ENCODE measurements at regions not wholly inside any gene's neighbourhood (a gene's known extent, or its start where the extent isn't known, plus 50 kb on each side); places are given as distances from the start of the nearest gene placed in this dataset.

GRCh38 chr21:36587388-36587787 is 107.5 kb upstream of the CLDN14 start:
- Histone ChIP-seq H3K9me2 (no peaks in the 10 kb centered on the region), H4K20me1 (ENCODE audit: insufficient read depth) (no peaks in the 10 kb centered on the region), H3K79me2 (ENCODE audit: insufficient read depth) (no peaks in the 10 kb centered on the region), H3K27ac (ENCODE audit: low read depth in 2 of 2, low read length in 1 of 2) (no peak overlapping the region), H3F3A (replicated peaks; ENCODE audit: insufficient read depth) (no peaks in the 10 kb centered on the region), H2AFZ (ENCODE audit: low read depth) (peak overlapping the region; percentile 32), H3K4me2 (no peak overlapping the region; the same call in 1 of the 2 replicates), H3K4me3 (ENCODE audit: low read depth in 2 of 2, low read length in 1 of 2) (no peak overlapping the region), H3K27me3 (ENCODE audit: insufficient read depth) (peaks cover 33% of the 10 kb centered on the region), H3K36me3 (replicated peaks in 1 of 2; ENCODE audit: control insufficient read depth in 1 of 2, insufficient read depth in 2 of 2, low read length in 1 of 2) (no peaks in the 10 kb centered on the region), H3K9ac (no peak overlapping the region), H3K9me3 (no peaks in the 10 kb centered on the region), H3K4me1 (ENCODE audit: control insufficient read depth in 1 of 2, insufficient read depth in 2 of 2, low read depth in 1 of 2, low read length in 1 of 2) (no peaks in the 10 kb centered on the region; a peak in 1 of 4 replicates)
- peak; percentile 35; the same call in 1 of the 2 replicates for TF ChIP-seq FOSL2 (IDR thresholded peaks at IDR 0.05; ENCODE audit: borderline replicate concordance, low read depth)
- no peak for TF ChIP-seq RCOR1 (IDR thresholded peaks at IDR 0.05; ENCODE audit: low read length)
- ChIA-PET POLR2A (no interaction called here), CTCF (interaction anchor here (1.2 to 3.3 kb wide), 2 partner anchors 43 to 83 kb away, joined by 3 to 13 read pairs; no protein-coding TSS in a partner anchor)
- 17% methylated on average over 6 of the region's 8 CpGs for WGBS (ENCODE audit: low lambda C conversion rate)
- no peak for DNase-seq

- no peak overlapping the region for H3K4me3 ChIP-seq (ENCODE audit: low read depth in 2 of 2, low read length in 1 of 2)
- H4K20me1 ChIP-seq (ENCODE audit: insufficient read depth) = no peaks in the 10 kb centered on the region
- no peak overlapping the region for H2AFZ ChIP-seq (ENCODE audit: low read depth)
- H3K4me2 ChIP-seq = no peak overlapping the region
- no peaks in the 10 kb centered on the region; a peak in 1 of 4 replicates for H3K4me1 ChIP-seq (ENCODE audit: control insufficient read depth in 1 of 2, insufficient read depth in 2 of 2, low read depth in 1 of 2, low read length in 1 of 2)
- ChIA-PET CTCF (interaction anchor here (1.1 to 3.3 kb wide), 2 partner anchors 10 to 85 kb away, joined by 3 to 13 read pairs; no protein-coding TSS in a partner anchor), POLR2A (no interaction called here)
- no peaks in the 10 kb centered on the region for H3K79me2 ChIP-seq (ENCODE audit: insufficient read depth)
- H3K27ac ChIP-seq (ENCODE audit: low read depth in 2 of 2, low read length in 1 of 2) = no peak overlapping the region
- H3K9ac ChIP-seq = no peak overlapping the region
- H3K36me3 ChIP-seq (replicated peaks in 1 of 2; ENCODE audit: control insufficient read depth in 1 of 2, insufficient read depth in 2 of 2, low read length in 1 of 2) = no peaks in the 10 kb centered on the region
- peak; percentile 68 for DNase-seq
- no peaks in the 10 kb centered on the region for H3K9me2 ChIP-seq
- H3F3A ChIP-seq (replicated peaks; ENCODE audit: insufficient read depth) = no peaks in the 10 kb centered on the region
- H3K27me3 ChIP-seq (ENCODE audit: insufficient read depth) = peaks cover 42% of the 10 kb centered on the region; the same call in 1 of the 2 replicates
- H3K9me3 ChIP-seq = no peaks in the 10 kb centered on the region
- WGBS (ENCODE audit: low lambda C conversion rate) = 5% methylated on average over 10 of the region's 10 CpGs
- no peak for TF ChIP-seq GABPA (IDR thresholded peaks at IDR 0.05; ENCODE audit: low read depth)
- no peak for TF ChIP-seq USF2 (IDR thresholded peaks at IDR 0.05; ENCODE audit: borderline replicate concordance, low read depth, low read length)
- TF ChIP-seq CHD2 (IDR thresholded peaks at IDR 0.05; ENCODE audit: low read length, partially characterized antibody) = no peak
- no peak for TF ChIP-seq RFX5 (IDR thresholded peaks at IDR 0.05; ENCODE audit: low read length)
- no peak for TF ChIP-seq MEF2A (IDR thresholded peaks at IDR 0.05; ENCODE audit: borderline replicate concordance, low read depth)
- TF ChIP-seq RXRA (IDR thresholded peaks at IDR 0.05; ENCODE audit: borderline replicate concordance, low read depth) = no peak
- TF ChIP-seq TCF12 (IDR thresholded peaks at IDR 0.05) = peak; percentile 25; the same call in 1 of the 2 replicates
- no peak for TF ChIP-seq ZBTB33 (IDR thresholded peaks at IDR 0.05; ENCODE audit: borderline replicate concordance, low read depth)
- TF ChIP-seq NRF1 (IDR thresholded peaks at IDR 0.05; ENCODE audit: low read depth, low read length) = no peak
- peak; percentile 65; the same call in 1 of the 2 replicates for TF ChIP-seq MAX (IDR thresholded peaks at IDR 0.05; ENCODE audit: low read depth)
- TF ChIP-seq TEAD4 (IDR thresholded peaks at IDR 0.05; ENCODE audit: borderline replicate concordance, insufficient read depth) = no peak
- no peak for TF ChIP-seq FOSL2 (IDR thresholded peaks at IDR 0.05; ENCODE audit: borderline replicate concordance, low read depth)
- TF ChIP-seq EZH2phosphoT487 (IDR thresholded peaks at IDR 0.05; ENCODE audit: borderline replicate concordance, low read depth) = no peak
- peak; percentile 50 for TF ChIP-seq SMC3 (IDR thresholded peaks at IDR 0.05; ENCODE audit: low read depth, low read length)
- TF ChIP-seq POLR2AphosphoS5 (IDR thresholded peaks at IDR 0.05; ENCODE audit: low read depth, low read length) = no peak
- no peak for TF ChIP-seq YY1 (IDR thresholded peaks at IDR 0.05; ENCODE audit: low read depth)
- no peak for TF ChIP-seq FOXM1 (IDR thresholded peaks at IDR 0.05; ENCODE audit: low read depth)
- TF ChIP-seq GATA2 (CRISPR knock-in tag; IDR thresholded peaks at IDR 0.05) = no peak
- TF ChIP-seq EP300 (IDR thresholded peaks at IDR 0.05; ENCODE audit: borderline replicate concordance in 1 of 2, low read depth in 1 of 2, low read length in 1 of 2) = no peak
- no peak for TF ChIP-seq IRF3 (IDR thresholded peaks at IDR 0.05; ENCODE audit: low read depth, low read length)
- TF ChIP-seq CTCF (IDR thresholded peaks at IDR 0.05) = peak; percentile 71
These were observed 109.5 kb upstream of the SIM2 start for GRCh38 chr21:36589352-36589971.
